Thymus (tissue), 11 donors: ENCODE measurements at regions not wholly inside any gene's neighbourhood (a gene's known extent, or its start where the extent isn't known, plus 50 kb on each side); places are given as distances from the start of the nearest gene placed in this dataset.
"Not testable (repeated sequence)": the region's sequence is repeated elsewhere in the genome, so short reads cannot be mapped to it uniquely, and the experiment has no call there.

ENCODE experiments used
- DNase-seq, 9 donors: peaks; one replicate each; pipeline ENCODE4 v3.0.0-alpha.2; 2013; ENCODE audit warnings: low spot score in 9 of 9, low read depth in 6 of 9, missing footprints in 1 of 9
- H3K27ac ChIP-seq, 2 donors: one replicate each; pipeline ENCODE4 v1.5.1; 2013; ENCODE audit warnings: control low read depth in 1 of 2, low read depth in 1 of 2, low read length in 1 of 2, mild to moderate bottlenecking in 1 of 2, moderate library complexity in 1 of 2
- H3K27me3 ChIP-seq, 2 donors: one replicate each; pipeline ENCODE4 v1.5.1; 2013; ENCODE audit warnings: low read length in 1 of 2; ENCODE audit not compliant: control insufficient read depth in 2 of 2, insufficient read depth in 1 of 2
- H3K36me3 ChIP-seq, 2 donors: one replicate each; pipeline ENCODE4 v1.5.1; 2013; ENCODE audit warnings: low read length in 1 of 2, mild to moderate bottlenecking in 1 of 2, moderate library complexity in 1 of 2; ENCODE audit not compliant: control insufficient read depth in 2 of 2, insufficient read depth in 2 of 2
- H3K4me1 ChIP-seq, 2 donors: one replicate each; pipeline ENCODE4 v1.5.1; 2013; ENCODE audit warnings: low read length in 2 of 2; ENCODE audit not compliant: control insufficient read depth in 2 of 2, insufficient read depth in 2 of 2
- H3K4me3 ChIP-seq, 2 donors: one replicate each; pipeline ENCODE4 v1.5.1; 2013; ENCODE audit warnings: low read length in 2 of 2, control low read depth in 1 of 2, mild to moderate bottlenecking in 1 of 2
- H3K9me3 ChIP-seq, 2 donors: one replicate each; pipeline ENCODE4 v1.5.1; 2013; ENCODE audit warnings: low read length in 1 of 2, mild to moderate bottlenecking in 1 of 2; ENCODE audit not compliant: control insufficient read depth in 2 of 2, insufficient read depth in 1 of 2
- WGBS: extraction: QIAGEN DNeasy Blood & Tissue Kit; methylation state at CpG from one replicate; pipeline ENCODE4 v1.1.7; 2013; 5-methylcytosine and 5-hydroxymethylcytosine counted together
- donor health status: healthy.

GRCh38 chr14:40348104-40348503, 915.9 kb upstream of the FBXO33 start:
- not testable (repeated sequence) for H3K4me3 ChIP-seq, H3K27ac ChIP-seq, DNase-seq, H3K4me1 ChIP-seq, H3K27me3 ChIP-seq, H3K9me3 ChIP-seq, H3K36me3 ChIP-seq
- WGBS: 91% methylated on average over 27 of the region's 27 CpGs

- Histone ChIP-seq H3K36me3 (no peaks in the 10 kb centered on the region), H3K4me3 (no peak overlapping the region), H3K27me3 (no peaks in the 10 kb centered on the region), H3K27ac (no peak overlapping the region), H3K9me3 (peaks cover 0 to 6% of the 10 kb centered on the region in 2 donors), H3K4me1 (no peaks in the 10 kb centered on the region)
- DNase-seq: no peak
- 91% methylated on average over 3 of the region's 3 CpGs for WGBS
These were observed 915.4 kb upstream of the FBXO33 start for GRCh38 chr14:40347675-40348074.

GRCh38 chr14:40346275-40346674, 914.0 kb upstream of the FBXO33 start:
- H3K9me3 ChIP-seq: peaks cover 0 to 6% of the 10 kb centered on the region in 2 donors
- WGBS: 97% methylated on average over 2 of the region's 2 CpGs

GRCh38 chr14:40345334-40345733, 913.1 kb upstream of the FBXO33 start:
- no peaks in the 10 kb centered on the region for H3K36me3 ChIP-seq
- no peaks in the 10 kb centered on the region for H3K4me1 ChIP-seq
- H3K27ac ChIP-seq: no peak overlapping the region
- no peak overlapping the region for H3K4me3 ChIP-seq
- H3K9me3 ChIP-seq: peaks cover 0 to 6% of the 10 kb centered on the region in 2 donors
- DNase-seq: no peak
- H3K27me3 ChIP-seq: no peaks in the 10 kb centered on the region
- 85% methylated on average over 1 of the region's 1 CpG for WGBS

More at GRCh38 chr14:40346275-40346674, 914.0 kb upstream of the FBXO33 start:
- H3K27me3 ChIP-seq: no peaks in the 10 kb centered on the region
- no peak overlapping the region for H3K4me3 ChIP-seq
- no peaks in the 10 kb centered on the region for H3K36me3 ChIP-seq
- no peak overlapping the region for H3K27ac ChIP-seq
- DNase-seq: no peak
- H3K4me1 ChIP-seq: no peaks in the 10 kb centered on the region

GRCh38 chr14:40340708-40341107, 908.5 kb upstream of the FBXO33 start:
- 77% methylated on average over 3 of the region's 3 CpGs for WGBS

GRCh38 chr14:40336846-40337245, 904.6 kb upstream of the FBXO33 start:
- H3K36me3 ChIP-seq: no peaks in the 10 kb centered on the region
- 51% methylated on average over 2 of the region's 2 CpGs for WGBS
- no peaks in the 10 kb centered on the region for H3K4me1 ChIP-seq
- no peaks in the 10 kb centered on the region for H3K27me3 ChIP-seq
- no peaks in the 10 kb centered on the region for H3K9me3 ChIP-seq
- no peak for DNase-seq
- H3K27ac ChIP-seq: no peak overlapping the region
- no peak overlapping the region for H3K4me3 ChIP-seq

More at GRCh38 chr14:40340708-40341107, 908.5 kb upstream of the FBXO33 start:
- no peaks in the 10 kb centered on the region for H3K4me1 ChIP-seq
- H3K27me3 ChIP-seq: no peaks in the 10 kb centered on the region
- H3K36me3 ChIP-seq: no peaks in the 10 kb centered on the region
- no peak overlapping the region for H3K27ac ChIP-seq
- H3K9me3 ChIP-seq: no peaks in the 10 kb centered on the region
- no peak overlapping the region for H3K4me3 ChIP-seq
- no peak for DNase-seq

- H3K4me1 ChIP-seq, DNase-seq, H3K27ac ChIP-seq, H3K9me3 ChIP-seq, H3K4me3 ChIP-seq, H3K36me3 ChIP-seq, H3K27me3 ChIP-seq: not testable (repeated sequence)
- 90% methylated on average over 9 of the region's 9 CpGs for WGBS
These were observed 894.3 kb upstream of the FBXO33 start for GRCh38 chr14:40326519-40326918.

GRCh38 chr14:40318211-40318719, 886.0 kb upstream of the FBXO33 start:
- Histone ChIP-seq H3K4me1 (no peaks in the 10 kb centered on the region), H3K27me3 (no peaks in the 10 kb centered on the region), H3K27ac (no peak overlapping the region), H3K36me3 (no peaks in the 10 kb centered on the region), H3K9me3 (no peaks in the 10 kb centered on the region), H3K4me3 (no peak overlapping the region)
- 25% methylated on average over 2 of the region's 2 CpGs for WGBS
- DNase-seq: no peak

- H3K27ac ChIP-seq: no peak overlapping the region
- H3K9me3 ChIP-seq: no peaks in the 10 kb centered on the region
- H3K4me3 ChIP-seq: no peak overlapping the region
- DNase-seq: no peak
- 94% methylated on average over 1 of the region's 1 CpG for WGBS
- no peaks in the 10 kb centered on the region for H3K4me1 ChIP-seq
- H3K27me3 ChIP-seq: no peaks in the 10 kb centered on the region
- no peaks in the 10 kb centered on the region for H3K36me3 ChIP-seq
These were observed 885.5 kb upstream of the FBXO33 start for GRCh38 chr14:40317690-40318089.

- Histone ChIP-seq H3K27me3 (no peaks in the 10 kb centered on the region), H3K9me3 (no peaks in the 10 kb centered on the region), H3K4me3 (no peak overlapping the region), H3K4me1 (no peaks in the 10 kb centered on the region), H3K27ac (no peak overlapping the region), H3K36me3 (no peaks in the 10 kb centered on the region)
- DNase-seq: no peak
- WGBS: 90% methylated on average over 2 of the region's 2 CpGs
These were observed 880.1 kb upstream of the FBXO33 start for GRCh38 chr14:40312296-40312695.
